CD4-positive, alpha-beta T cell treated with Interleukin-2 at 100 ng/mL for 4 hours (primary cell): ENCODE measurements at regions not wholly inside any gene's neighbourhood (a gene's known extent, or its start where the extent isn't known, plus 50 kb on each side); places are given as distances from the start of the nearest gene placed in this dataset.

Experiments used
- DNase-seq: peaks from one replicate; pipeline ENCODE4 v3.0.0-alpha.2; 2020; ENCODE audit warnings: low spot score

DNA sequence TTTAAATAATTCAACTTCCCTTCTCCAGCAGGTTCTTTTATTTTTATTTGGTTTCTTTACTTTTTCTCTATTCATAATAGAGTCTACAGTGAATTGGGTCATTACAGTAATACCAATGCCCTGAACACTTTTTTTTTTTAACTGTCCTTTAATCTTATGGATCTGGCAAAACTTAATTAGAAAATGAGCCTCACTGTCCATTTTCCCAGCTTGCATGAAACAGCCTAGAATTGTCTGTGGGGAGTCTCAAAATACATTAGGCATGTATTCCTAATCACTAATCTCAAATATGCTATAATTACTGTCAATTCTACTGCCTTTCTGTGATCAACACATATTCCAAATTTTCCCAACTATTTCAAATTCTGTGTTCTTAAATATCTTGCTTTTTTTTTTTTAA, 406.8 kb downstream of the ANXA1 start:
- DNase-seq = no peak

GRCh38 chr9:73565026-73565425, 413.4 kb downstream of the ANXA1 start:
- no peak for DNase-seq

DNA sequence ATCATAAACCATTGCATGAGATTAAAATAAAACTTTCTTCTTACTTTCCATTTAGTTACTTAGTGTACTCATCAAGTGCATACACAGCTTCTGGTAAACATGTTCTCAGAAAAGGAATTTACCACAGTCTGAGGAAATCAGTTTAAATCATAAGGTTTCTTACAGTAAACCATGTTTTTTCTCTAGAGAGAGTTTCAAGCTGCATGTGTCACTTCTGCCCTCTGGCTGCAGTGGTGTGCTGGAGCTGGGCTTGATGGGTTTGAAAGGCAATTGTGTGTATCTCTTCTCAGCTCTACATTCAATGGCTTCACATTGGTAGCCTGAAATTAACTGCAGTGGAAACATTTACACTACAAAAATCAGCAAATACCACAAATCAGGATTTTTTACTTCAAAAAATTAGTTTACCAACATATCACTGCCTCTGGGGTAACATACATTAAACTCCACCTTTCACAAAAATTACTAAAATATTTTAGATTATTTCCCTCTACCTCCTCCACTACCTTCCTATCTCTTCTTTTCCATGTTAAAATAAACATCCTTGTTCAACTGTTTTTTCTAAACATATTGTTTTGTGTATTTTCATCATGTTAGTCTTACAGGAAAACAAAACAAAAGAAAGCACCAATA, 414.3 kb downstream of the ANXA1 start:
- DNase-seq = no peak

DNA sequence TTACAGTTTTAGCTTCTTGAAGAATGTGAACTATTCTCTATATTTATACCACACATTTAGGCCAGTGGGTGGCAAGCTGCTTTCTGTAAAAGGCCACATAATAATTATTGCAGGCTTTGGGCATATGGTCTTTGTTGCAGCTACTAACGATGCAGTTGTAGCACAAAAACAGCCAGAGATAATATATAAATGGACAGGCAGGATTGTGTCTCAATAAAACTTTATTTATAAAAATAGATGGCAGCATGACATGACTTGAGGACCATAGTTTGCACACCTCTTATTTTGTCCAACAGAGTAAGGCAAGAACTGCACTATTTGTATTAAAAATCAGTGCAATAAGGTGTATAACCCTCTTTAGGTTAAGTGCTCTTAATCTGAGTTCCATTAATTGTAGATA, 415.0 kb downstream of the ANXA1 start:
- no peak for DNase-seq

DNA sequence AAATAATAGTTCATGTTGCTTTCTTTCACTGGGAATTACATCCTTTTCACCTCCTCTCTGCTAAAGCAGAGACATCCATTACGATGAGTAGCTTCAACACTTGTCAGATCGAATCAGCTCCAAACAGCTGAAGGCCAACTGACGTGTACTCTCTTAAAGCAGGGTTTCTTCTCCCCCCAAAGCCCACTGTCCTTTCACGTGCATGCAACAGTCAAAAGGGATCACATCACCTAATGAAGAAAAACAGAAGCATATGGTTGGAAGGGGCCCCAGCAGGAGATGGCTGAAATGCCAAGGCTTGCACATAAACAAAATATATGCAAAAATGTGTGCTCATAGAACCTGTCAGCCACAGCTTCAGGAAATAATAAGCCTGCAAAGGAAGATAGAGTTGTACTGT, 421.6 kb downstream of the ANXA1 start:
- no peak for DNase-seq

- DNase-seq = no peak
Measured at GRCh38 chr9:73575101-73576060, 423.7 kb downstream of the ANXA1 start.

- no peak for DNase-seq
Measured at GRCh38 chr9:73577848-73578247, 426.2 kb downstream of the ANXA1 start.

GRCh38 chr9:73579823-73580222, 428.2 kb downstream of the ANXA1 start:
- DNase-seq = no peak

DNA sequence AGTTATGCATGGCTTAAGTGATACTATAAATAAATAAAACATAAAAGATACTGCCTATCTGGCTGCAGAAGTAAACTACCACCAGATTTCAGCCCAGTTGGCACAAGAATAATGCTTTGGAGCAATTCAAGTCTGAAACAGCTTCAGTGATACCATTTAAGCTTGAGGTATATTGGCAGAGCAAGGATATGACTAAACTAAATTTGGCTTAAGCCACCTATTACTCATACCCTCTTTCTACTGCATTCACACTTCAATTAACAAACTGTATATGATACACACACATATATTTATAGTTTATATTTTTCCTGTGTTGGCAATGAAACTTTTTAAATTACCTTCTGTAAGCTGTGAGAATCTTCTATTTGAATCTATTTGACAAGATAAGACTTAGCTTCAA, 431.9 kb downstream of the ANXA1 start:
- no peak for DNase-seq

GRCh38 chr9:73595036-73595545, 443.4 kb downstream of the ANXA1 start:
- DNase-seq = no peak

- DNase-seq = no peak
Measured at GRCh38 chr9:73596321-73596720, 444.7 kb downstream of the ANXA1 start.

DNA sequence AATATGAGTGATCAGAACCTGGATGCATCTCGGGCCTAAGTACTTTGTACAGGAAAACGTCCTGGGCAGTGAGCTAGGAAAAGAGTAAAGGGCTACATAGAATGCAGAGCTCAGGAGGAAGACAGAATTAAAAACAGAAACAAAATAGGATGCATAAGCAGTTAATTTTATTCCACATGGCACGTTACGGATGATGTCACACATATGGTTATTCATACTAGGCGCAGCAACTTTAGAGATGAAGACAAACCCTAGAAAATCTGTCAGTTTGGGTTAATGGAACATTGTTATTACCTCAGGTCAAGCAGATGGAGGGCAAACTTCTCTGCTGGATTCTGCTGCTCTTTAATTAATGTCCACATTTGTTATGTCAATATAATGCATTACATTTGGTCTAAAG, 445.4 kb downstream of the ANXA1 start:
- DNase-seq = no peak

GRCh38 chr9:73597771-73598170, 446.1 kb downstream of the ANXA1 start:
- no peak for DNase-seq

- DNase-seq = no peak
Measured at GRCh38 chr9:73609381-73609780, 457.7 kb downstream of the ANXA1 start.

GRCh38 chr9:73611032-73611431, 459.4 kb downstream of the ANXA1 start:
- no peak for DNase-seq

- no peak for DNase-seq
Measured at GRCh38 chr9:73613092-73613701, 461.5 kb downstream of the ANXA1 start.

DNA sequence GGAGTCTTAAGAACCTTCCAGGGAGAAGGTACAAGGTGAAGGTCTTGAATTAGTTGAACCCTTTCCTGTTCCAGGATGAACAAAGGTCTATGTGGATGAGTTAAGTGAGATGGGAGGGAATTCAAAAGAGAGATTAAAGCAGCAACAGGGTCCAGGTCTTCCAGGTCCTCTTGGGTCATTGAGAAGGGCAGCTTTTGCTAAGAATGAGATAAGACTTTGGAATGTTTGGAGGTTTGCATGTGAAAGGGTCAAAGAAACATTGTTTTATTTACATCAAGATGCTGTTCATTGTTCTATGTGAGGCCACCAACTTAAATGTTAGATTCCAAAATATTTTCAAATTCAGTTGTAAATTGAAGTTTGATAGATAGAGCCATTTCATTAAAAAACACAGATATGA, 463.9 kb downstream of the ANXA1 start:
- DNase-seq = no peak

DNA sequence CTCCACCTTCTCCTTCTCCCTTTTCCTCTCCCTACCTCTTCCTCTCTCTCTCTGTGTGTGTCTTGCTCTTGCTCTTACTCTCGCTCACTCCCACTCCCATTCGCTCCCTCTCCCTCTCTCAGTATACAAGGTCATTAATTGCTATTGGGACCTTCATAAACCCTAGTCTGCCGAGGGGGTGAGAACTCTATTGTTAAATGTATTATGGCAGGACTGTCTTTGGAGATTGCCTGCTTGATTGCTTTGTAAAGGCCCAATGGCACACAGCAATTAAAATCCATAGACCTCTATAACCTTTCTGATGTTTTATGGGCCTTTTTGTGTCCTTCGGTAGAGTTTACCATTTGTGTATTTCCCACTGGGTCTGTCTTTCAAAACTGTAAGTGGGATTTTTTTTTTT, 465.9 kb downstream of the ANXA1 start:
- DNase-seq = no peak

DNA sequence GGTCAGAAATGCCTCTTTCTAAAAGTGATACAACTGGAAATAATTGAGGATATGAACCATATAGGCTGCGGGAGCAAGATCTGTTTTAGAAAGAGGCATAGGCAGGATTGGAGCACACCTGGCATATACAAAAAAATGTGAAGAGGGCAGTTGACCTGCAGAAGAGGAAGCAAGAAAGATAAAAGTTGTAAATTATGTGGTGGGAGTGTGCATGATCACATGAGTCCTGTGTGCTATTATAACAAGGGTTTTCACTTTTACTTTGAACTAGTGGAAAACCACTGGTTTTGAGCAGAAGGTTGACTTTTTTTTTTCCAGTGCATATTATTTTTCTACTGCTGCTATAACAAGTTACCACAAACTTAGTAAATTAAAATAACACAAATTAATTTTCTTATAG, 489.3 kb downstream of the ANXA1 start:
- no peak for DNase-seq

- no peak for DNase-seq
Measured at GRCh38 chr9:73643379-73644013, 491.8 kb downstream of the ANXA1 start.

GRCh38 chr9:73647560-73647959, 495.9 kb downstream of the ANXA1 start:
- DNase-seq = no peak

DNA sequence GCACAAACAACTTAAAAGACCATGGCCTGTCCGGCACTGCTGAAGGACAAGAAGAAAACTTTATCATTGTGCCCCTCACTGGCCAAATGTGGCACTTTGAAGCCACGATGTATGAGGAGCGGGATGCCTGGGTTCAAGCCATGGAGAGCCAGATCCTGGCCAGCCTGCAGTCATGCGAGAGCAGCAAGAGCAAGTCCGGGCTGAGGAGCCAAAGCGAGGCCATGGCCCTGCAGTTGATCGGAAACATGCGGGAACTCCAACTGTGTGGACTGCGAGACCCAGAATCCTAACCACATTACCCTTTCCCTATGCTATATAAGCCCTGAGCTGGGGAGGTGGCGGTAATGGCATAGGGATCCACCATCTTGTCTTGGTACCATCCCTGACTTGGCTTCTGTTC, 497.9 kb downstream of the ANXA1 start:
- no peak for DNase-seq
